A673 (cell line): ENCODE measurements at regions not wholly inside any gene's neighbourhood (a gene's known extent, or its start where the extent isn't known, plus 50 kb on each side); places are given as distances from the start of the nearest gene placed in this dataset.

Source experiments
- BruUV-seq: library from RNA; stranded (reverse); fragments of 400-500 nt; replicated peaks from 2 replicates; lab custom pipeline; 2021; lab: Mats Ljungman, UMichigan
- CTCF ChIA-PET: fragments of 300-600 bp; sonication (Branson Sonifier 250); formaldehyde crosslinking; loops from one replicate; lab custom pipeline; 2022; ENCODE audit warnings: antibody characterized with exemption; lab: Charles Lee
- POLR2A ChIA-PET: fragments of 300-600 bp; sonication (Branson Sonifier 250); formaldehyde crosslinking; loops from one replicate; lab custom pipeline; 2022; ENCODE audit warnings: antibody characterized with exemption; ENCODE audit not compliant: low non-redundant PET; lab: Charles Lee
- DNase-seq: peaks from one replicate; pipeline ENCODE4 v3.0.0-alpha.2; 2015; ENCODE audit warnings: low spot score
- H3K27ac ChIP-seq: fragments of 200-600 bp; sonication (generic); 2 replicates; pipeline ENCODE4 v1.5.1; 2016; ENCODE audit warnings: mixed run types, low read depth, mild to moderate bottlenecking, mixed read lengths, antibody characterized with exemption, low read length; ENCODE audit not compliant: poor library complexity, severe bottlenecking
- H3K27me3 ChIP-seq: fragments of 200-600 bp; sonication (generic); replicated peaks from 2 replicates; pipeline ENCODE4 v1.6.1; 2017; ENCODE audit warnings: mixed run types, low read depth, mild to moderate bottlenecking, mixed read lengths, antibody characterized with exemption, low read length; ENCODE audit not compliant: insufficient read depth, poor library complexity
- H3K36me3 ChIP-seq: fragments of 200-600 bp; sonication (generic); 2 replicates; pipeline ENCODE4 v1.6.1; 2016; ENCODE audit warnings: mixed run types, mild to moderate bottlenecking, mixed read lengths, antibody characterized with exemption, low read length; ENCODE audit not compliant: insufficient read depth, poor library complexity, severe bottlenecking
- H3K4me1 ChIP-seq: fragments of 200-600 bp; sonication (generic); 2 replicates; pipeline ENCODE4 v1.6.1; 2017; ENCODE audit warnings: mixed run types, mild to moderate bottlenecking, mixed read lengths, antibody characterized with exemption, low read length; ENCODE audit not compliant: insufficient read depth, poor library complexity, severe bottlenecking
- H3K4me3 ChIP-seq: fragments of 200-600 bp; sonication (generic); 2 replicates; pipeline ENCODE4 v1.5.1; 2016; ENCODE audit warnings: low read depth, mixed run types, mild to moderate bottlenecking, mixed read lengths, low read length; ENCODE audit not compliant: poor library complexity, severe bottlenecking
- H3K9me3 ChIP-seq: fragments of 200-600 bp; sonication (generic); 2 replicates; pipeline ENCODE4 v1.6.1; 2016; ENCODE audit warnings: mixed run types, low read depth, mild to moderate bottlenecking, mixed read lengths, antibody characterized with exemption, low read length; ENCODE audit not compliant: poor library complexity, severe bottlenecking
- EZH2 ChIP-seq: fragments of 200-600 bp; sonication (generic); IDR thresholded peaks from 2 replicates; pipeline ENCODE4 v1.6.1; 2017; ENCODE audit warnings: borderline replicate concordance, low read depth, mild to moderate bottlenecking, mixed read lengths, antibody characterized with exemption, low read length; ENCODE audit not compliant: poor library complexity, severe bottlenecking
- intact Hi-C: fragments of 100-400 bp; cut with micrococcal nuclease; formaldehyde crosslinking; loops from one replicate; pipeline ENCODE4 v1.10.0; 2022; ENCODE audit not compliant: unreplicated experiment
- TF ChIP-seq, protein P1 (sequence below): fragments of 300-800, 200-600 bp; sonication (generic); conservative IDR thresholded peaks from 2 replicates; pipeline ENCODE4 v1.5.1; 2017; ENCODE audit warnings: low read depth, mild to moderate bottlenecking, antibody characterized with exemption, low read length, moderate library complexity, mixed read lengths

DNA sequence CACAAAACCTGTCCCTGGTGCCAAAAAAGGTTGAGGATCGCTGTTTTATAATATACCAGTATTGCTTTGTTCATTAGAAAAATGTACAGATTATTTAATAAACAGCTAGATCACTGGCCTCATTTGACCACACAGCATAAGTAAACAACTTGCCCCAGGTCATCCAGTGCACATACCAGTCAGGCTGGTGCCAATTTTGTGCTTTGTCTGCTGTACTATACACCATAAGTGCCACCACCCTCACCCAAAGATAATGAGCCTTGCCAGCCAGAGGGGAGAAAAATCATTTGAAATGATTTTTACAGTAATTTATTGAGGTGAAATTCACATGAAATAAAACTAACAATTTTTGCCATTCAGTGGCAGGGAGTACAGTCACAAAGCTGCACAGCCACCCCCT is 202.2 kb upstream of the TWIST2 start:
- DNase-seq: no peak
- ChIA-PET CTCF (no interaction called here), POLR2A (no interaction called here)
- no peak for TF ChIP-seq EZH2
- no TSS peak for BruUV-seq
- intact Hi-C loops: no loop called here
- no peaks in the 10 kb centered on the region for H3K9me3 ChIP-seq
- H3K4me3 ChIP-seq: no peak overlapping the region
- no peak overlapping the region for H3K27ac ChIP-seq
- no peaks in the 10 kb centered on the region for H3K4me1 ChIP-seq
- H3K27me3 ChIP-seq: peaks cover 3% of the 10 kb centered on the region
- no peaks in the 10 kb centered on the region for H3K36me3 ChIP-seq

DNA sequence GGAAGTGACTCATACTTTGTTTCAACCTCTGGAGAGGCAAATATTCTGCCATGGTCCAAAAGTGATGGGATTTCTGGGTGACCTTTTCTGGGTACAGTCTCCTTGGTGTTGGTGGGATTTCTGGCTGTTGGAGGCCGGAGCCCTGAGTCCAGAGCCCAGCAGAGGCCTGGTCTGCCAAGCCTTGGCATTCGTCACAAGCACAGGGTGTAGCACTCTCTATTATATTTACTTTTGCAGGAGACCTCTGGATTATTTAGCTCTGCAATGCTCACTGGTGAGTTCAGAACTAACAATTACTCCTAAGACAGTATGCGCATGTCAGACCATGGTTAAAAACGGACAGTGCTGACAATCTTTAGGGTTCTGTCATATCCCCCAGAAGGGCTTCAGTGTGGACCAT is 201.6 kb upstream of the TWIST2 start:
- Histone ChIP-seq H3K36me3 (no peaks in the 10 kb centered on the region), H3K27me3 (no peaks in the 10 kb centered on the region), H3K4me3 (no peak overlapping the region), H3K27ac (no peak overlapping the region), H3K4me1 (no peaks in the 10 kb centered on the region), H3K9me3 (no peaks in the 10 kb centered on the region)
- no peak for DNase-seq
- POLR2A ChIA-PET: no interaction called here
- CTCF ChIA-PET: no interaction called here
- intact Hi-C loops: no loop called here
- TF ChIP-seq EZH2: no peak
- BruUV-seq: no TSS peak

DNA sequence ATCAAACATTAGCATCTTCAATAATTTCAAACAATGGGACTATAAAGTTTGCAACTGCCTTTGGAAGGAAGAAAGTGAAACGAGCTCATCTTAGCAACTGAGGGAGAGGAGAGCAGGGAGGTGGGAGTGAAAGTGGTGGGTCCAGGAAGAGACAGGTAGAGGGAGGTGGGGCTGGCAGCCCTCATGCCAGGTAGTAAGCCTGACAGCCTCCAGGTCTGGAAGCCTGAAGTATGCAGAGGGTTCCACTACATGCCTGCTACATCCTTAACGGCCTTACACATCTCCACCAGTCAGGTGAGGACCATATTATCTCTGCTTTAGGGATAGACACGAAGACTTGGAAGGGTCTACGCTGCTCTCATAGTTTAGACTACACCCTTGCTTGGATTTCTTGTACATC is 201.1 kb upstream of the TWIST2 start:
- intact Hi-C loops: no loop called here
- TF ChIP-seq EZH2: no peak
- TF ChIP-seq, protein P1, sequence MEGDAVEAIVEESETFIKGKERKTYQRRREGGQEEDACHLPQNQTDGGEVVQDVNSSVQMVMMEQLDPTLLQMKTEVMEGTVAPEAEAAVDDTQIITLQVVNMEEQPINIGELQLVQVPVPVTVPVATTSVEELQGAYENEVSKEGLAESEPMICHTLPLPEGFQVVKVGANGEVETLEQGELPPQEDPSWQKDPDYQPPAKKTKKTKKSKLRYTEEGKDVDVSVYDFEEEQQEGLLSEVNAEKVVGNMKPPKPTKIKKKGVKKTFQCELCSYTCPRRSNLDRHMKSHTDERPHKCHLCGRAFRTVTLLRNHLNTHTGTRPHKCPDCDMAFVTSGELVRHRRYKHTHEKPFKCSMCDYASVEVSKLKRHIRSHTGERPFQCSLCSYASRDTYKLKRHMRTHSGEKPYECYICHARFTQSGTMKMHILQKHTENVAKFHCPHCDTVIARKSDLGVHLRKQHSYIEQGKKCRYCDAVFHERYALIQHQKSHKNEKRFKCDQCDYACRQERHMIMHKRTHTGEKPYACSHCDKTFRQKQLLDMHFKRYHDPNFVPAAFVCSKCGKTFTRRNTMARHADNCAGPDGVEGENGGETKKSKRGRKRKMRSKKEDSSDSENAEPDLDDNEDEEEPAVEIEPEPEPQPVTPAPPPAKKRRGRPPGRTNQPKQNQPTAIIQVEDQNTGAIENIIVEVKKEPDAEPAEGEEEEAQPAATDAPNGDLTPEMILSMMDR: no peak
- ChIA-PET CTCF (no interaction called here), POLR2A (no interaction called here)
- H3K4me3 ChIP-seq: no peak overlapping the region
- BruUV-seq: no TSS peak
- H3K36me3 ChIP-seq: no peaks in the 10 kb centered on the region
- no peaks in the 10 kb centered on the region for H3K4me1 ChIP-seq
- H3K27ac ChIP-seq: no peak overlapping the region
- no peaks in the 10 kb centered on the region for H3K27me3 ChIP-seq
- H3K9me3 ChIP-seq: no peaks in the 10 kb centered on the region
- DNase-seq: no peak

DNA sequence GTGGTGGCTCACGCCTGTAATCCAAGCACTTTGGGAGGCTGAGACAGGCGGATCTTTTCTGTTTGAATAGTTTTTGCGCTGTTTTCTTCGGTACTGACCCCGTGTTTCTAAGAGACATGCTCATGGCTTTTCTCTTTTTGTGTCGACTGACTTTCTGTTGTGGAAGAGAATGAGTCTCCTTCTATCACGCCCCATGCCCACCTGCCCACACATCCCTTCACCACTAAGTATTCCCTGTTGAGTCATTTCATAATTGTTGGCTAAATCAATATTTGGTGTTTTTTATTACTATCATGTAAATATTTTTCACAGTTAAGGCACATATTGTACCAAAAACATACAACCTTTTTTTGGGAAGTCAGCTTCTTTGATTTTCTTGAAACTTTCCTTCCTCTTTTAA is 198.8 kb upstream of the TWIST2 start:
- Histone ChIP-seq H3K4me3 (no peak overlapping the region), H3K9me3 (no peaks in the 10 kb centered on the region), H3K4me1 (no peaks in the 10 kb centered on the region), H3K27me3 (no peaks in the 10 kb centered on the region), H3K27ac (no peak overlapping the region), H3K36me3 (no peaks in the 10 kb centered on the region)
- ChIA-PET CTCF (interaction anchor here (0.6 kb wide), 1 partner anchor 1762 kb away, joined by 3 read pairs; no protein-coding TSS in a partner anchor), POLR2A (no interaction called here)
- intact Hi-C loops: no loop called here
- TF ChIP-seq EZH2: no peak
- TF ChIP-seq, protein P1: no peak
- no peak for DNase-seq
- BruUV-seq: no TSS peak
